ENCODE measurements at regions not wholly inside any gene's neighbourhood (a gene's known extent, or its start where the extent isn't known, plus 50 kb on each side); places are given as distances from the start of the nearest gene placed in this dataset.

DNA sequence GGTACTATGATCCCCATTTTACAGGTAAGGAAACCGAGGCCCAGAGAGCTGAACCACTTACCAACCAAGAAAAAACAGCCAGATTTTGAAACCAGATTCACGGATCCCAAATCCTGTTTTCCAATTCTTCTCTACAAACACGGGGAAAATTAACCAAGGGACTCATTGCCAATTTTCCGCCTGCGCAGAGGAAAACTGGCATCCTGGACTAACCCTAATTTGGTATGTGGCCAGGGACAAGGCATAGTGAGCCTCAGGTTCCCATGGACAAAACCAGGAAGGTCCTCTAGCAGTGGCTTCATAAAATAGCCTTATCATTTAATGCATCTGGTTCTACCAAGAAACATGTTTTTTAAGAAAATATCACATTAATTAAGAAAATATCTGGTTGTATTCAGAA lies 517.3 kb downstream of the MED13L start:
- DNase-seq (ENCODE audit: low read depth in 2 of 2) = no peak

GRCh38 chr12:115758877-115759620 lies 518.4 kb downstream of the MED13L start:
- no peak for DNase-seq (ENCODE audit: low read depth in 2 of 2)

GRCh38 chr12:115758183-115758582 lies 519.3 kb downstream of the MED13L start:
- DNase-seq (ENCODE audit: low read depth in 2 of 2) = no peak

GRCh38 chr12:115756804-115757203 lies 520.7 kb downstream of the MED13L start:
- DNase-seq (ENCODE audit: low read depth in 2 of 2) = no peak

GRCh38 chr12:115756271-115756670 lies 521.2 kb downstream of the MED13L start:
- DNase-seq (ENCODE audit: low read depth in 2 of 2) = no peak

DNA sequence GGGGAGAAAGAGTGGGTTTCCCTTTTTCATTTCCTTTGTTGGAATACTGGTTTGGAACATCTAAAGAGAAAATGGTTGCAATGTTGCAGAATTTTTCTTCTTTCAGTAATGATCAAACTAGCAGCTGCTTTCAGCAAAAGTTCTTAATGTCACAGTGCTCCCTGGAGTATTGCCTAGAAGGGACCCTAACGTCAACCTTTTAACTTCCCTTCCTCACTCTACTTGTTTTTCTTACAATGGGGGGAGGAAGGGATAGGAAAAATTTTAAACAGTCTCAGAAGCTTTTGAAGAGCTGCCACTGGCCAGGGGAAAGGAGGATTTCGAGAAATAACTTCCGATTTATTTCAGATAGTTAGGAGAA lies 521.8 kb downstream of the MED13L start:
- no peak for DNase-seq (ENCODE audit: low read depth in 2 of 2)

GRCh38 chr12:115755061-115755724 lies 522.3 kb downstream of the MED13L start:
- DNase-seq (ENCODE audit: low read depth in 2 of 2) = no peak

- no peak for DNase-seq (ENCODE audit: low read depth in 2 of 2)
Measured at GRCh38 chr12:115752913-115753726, 524.4 kb downstream of the MED13L start.

DNA sequence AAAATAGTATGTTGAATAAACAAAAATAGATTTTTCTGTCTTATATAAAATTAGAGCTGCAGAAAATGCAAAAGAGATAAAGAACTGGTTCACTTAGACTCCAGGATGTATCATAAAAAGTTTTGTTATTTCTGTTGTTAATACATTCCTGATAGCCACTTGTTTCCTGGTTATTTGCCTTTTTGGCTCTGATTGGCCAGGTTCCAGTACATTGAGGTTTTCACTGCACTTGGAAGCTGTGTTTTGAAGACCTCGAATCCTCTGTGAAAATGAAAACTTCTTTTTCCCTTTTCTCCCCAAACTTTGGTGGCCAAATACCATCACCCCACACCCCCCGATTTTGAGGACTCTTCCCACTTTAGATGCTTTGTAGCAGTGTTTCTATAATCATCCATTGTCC lies 525.3 kb downstream of the MED13L start:
- no peak for DNase-seq (ENCODE audit: low read depth in 2 of 2)

- DNase-seq (ENCODE audit: low read depth in 2 of 2) = no peak
Measured at GRCh38 chr12:115750340-115750739, 527.2 kb downstream of the MED13L start.

- DNase-seq (ENCODE audit: low read depth in 2 of 2) = no peak
Measured at GRCh38 chr12:115749071-115749841, 528.2 kb downstream of the MED13L start.

DNA sequence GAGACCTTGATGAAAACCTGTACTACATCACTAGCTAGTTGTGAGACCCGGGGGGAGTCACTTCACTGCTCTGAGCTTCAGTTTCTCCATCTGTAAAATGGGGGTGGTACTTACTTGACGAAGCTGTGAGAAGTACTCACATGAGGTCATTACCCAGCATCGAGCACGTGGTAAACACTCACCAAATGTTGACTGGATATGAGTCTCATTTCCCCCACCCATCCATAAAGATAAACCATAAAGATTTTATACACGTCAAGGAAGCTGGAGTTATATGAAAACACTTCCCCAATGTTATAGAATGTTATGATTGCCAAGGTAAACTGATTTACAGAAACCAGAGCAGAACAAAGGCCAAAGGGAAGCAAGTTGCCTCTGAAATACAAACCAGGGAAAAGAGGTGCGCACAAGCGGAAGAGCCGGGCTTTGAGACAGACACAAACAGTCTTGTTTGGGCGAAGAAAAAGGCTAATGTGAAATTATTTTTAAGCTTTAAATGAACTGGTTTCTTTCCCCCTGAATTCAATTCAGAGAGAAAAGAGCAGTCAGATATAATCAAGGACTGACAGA lies 536.8 kb downstream of the MED13L start:
- DNase-seq (ENCODE audit: low read depth in 2 of 2) = no peak

- no peak for DNase-seq (ENCODE audit: low read depth in 2 of 2)
Measured at GRCh38 chr12:115737895-115738294, 539.6 kb downstream of the MED13L start.

DNA sequence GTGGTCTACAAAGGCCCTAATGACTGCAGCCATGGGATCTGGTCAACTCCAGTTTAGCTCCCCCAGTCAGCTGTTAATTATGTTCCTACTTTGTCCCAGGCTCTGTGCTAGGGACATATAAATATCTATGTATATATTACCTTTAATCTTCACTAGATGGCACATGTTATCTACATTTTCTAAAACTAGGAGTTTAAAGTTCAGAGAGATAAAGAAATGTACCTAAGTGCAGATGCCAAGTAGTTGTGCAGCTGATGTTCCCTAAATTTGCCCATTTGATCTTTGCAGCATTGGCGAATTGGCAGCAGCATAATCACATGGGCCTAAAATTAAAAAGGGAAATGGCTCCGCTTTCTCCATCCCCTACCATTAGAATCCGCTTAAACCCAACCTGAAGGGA lies 541.1 kb downstream of the MED13L start:
- DNase-seq (ENCODE audit: low read depth in 2 of 2) = no peak

GRCh38 chr12:115730975-115731541 lies 546.4 kb downstream of the MED13L start:
- no peak for DNase-seq (ENCODE audit: low read depth in 2 of 2)

DNA sequence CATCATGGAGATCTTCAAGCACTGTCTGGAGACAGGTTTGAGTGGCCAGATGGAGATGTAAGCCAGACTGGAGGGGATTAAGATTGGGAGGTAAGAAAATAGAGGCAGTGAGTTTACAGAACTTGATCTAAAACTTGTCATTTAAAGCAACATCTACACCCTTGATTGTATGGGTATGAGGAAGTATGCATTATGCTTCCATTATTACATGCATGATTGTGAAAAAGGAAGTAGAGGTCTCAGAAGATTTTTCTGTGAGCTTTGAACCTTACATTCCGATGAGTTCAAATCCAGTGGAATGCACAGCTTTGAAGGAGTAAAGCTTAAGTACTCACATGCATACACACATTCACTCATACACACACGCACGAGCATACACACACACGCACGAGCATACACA lies 550.8 kb downstream of the MED13L start:
- no peak for DNase-seq (ENCODE audit: low read depth in 2 of 2)

- DNase-seq (ENCODE audit: low read depth in 2 of 2) = no peak
Measured at GRCh38 chr12:115722181-115722580, 555.3 kb downstream of the MED13L start.

DNA sequence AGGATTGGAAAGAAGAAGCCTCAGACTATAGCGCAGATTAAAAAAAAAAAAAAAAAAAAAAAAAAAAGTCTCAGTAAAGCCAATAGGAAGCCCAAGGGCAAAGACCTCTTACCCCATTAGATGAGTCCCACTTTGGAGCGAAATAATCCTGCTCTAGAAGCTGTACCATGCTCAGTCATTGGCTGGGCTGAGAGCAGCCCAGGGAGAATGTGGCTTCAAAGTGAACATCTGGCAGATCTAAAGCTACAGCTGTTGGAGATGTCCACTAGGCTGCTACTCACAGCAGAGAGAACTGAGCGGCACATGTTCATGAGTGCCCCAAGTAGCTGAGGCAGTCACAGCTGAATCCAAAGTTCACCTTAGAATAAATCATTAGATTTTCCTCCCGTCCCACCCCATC lies 560.9 kb downstream of the MED13L start:
- DNase-seq (ENCODE audit: low read depth in 2 of 2) = no peak

DNA sequence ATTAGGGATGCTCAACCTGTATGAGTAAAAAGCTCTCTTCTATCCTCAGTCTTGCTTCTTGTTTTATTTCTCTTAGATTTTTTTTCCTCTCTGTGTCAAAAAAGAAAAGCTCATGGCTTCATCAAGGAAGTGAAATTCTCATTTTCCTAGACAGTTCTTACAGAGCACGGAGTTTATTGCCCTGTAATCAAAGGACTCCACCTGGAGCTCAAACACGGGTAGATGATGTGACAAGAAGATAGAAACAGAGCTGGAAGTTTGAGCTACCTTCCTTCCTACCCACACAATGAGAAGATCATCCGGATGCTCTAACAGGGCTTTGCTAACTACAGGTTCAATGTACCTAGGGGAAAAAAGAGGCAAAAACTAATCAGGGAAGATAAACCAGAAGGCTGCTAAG lies 564.8 kb downstream of the MED13L start:
- DNase-seq (ENCODE audit: low read depth in 2 of 2) = no peak

GRCh38 chr12:115710104-115710564 lies 567.4 kb downstream of the MED13L start:
- DNase-seq (ENCODE audit: low read depth in 2 of 2) = no peak

- no peak for DNase-seq (ENCODE audit: low read depth in 2 of 2)
Measured at GRCh38 chr12:115709540-115710011, 567.9 kb downstream of the MED13L start.

Measured in stimulated activated CD4-positive, alpha-beta T cell treated with anti-CD3 and anti-CD28 coated beads, Interleukin-15, amount 100 ng/mL, for 48 hours (primary cell).